Activated CD8-positive, alpha-beta memory T cell treated with anti-CD3 and anti-CD28 coated beads, Interleukin-2, amount 10 ng/mL, durations not matched to agents 7 days and 5 days (primary cell): ENCODE measurements at regions not wholly inside any gene's neighbourhood (a gene's known extent, or its start where the extent isn't known, plus 50 kb on each side); places are given as distances from the start of the nearest gene placed in this dataset.

Source experiments
- ATAC-seq: fragments of 150-1000 bp; cut with Tn5 transposase; one replicate; pipeline ENCODE4 v1.10.0; 2021; ENCODE audit warnings: moderate library complexity
- CTCF ChIA-PET: fragments of 350-600 bp; sonication (Branson Sonifier 250); formaldehyde crosslinking; loops from one replicate; lab custom pipeline; 2021; ENCODE audit warnings: antibody characterized with exemption; lab: Charles Lee
- DNase-seq: peaks from one replicate; pipeline ENCODE4 v3.0.0-alpha.2; 2020
- H3K27ac Mint-ChIP-seq: one replicate; pipeline ENCODE4 v1.8.0; 2021; ENCODE audit warnings: mild to moderate bottlenecking, mixed read lengths
- H3K27me3 Mint-ChIP-seq: one replicate; pipeline ENCODE4 v1.8.0; 2021; ENCODE audit warnings: mixed read lengths
- H3K36me3 Mint-ChIP-seq: one replicate; pipeline ENCODE4 v1.8.0; 2021; ENCODE audit warnings: mild to moderate bottlenecking, mixed read lengths
- H3K4me1 Mint-ChIP-seq: one replicate; pipeline ENCODE4 v1.8.0; 2021; ENCODE audit warnings: mixed read lengths
- H3K4me3 Mint-ChIP-seq: one replicate; pipeline ENCODE4 v1.8.0; 2021; ENCODE audit warnings: mild to moderate bottlenecking, moderate library complexity, mixed read lengths
- H3K9me3 Mint-ChIP-seq: one replicate; pipeline ENCODE4 v1.8.0; 2022; ENCODE audit warnings: low read depth, mixed read lengths

- Mint-ChIP-seq H3K9me3 (no peaks in the 10 kb centered on the region), H3K4me1 (peaks cover 13% of the 10 kb centered on the region), H3K27ac (no peak overlapping the region), H3K27me3 (peaks cover 11% of the 10 kb centered on the region), H3K36me3 (peaks cover 6% of the 10 kb centered on the region), H3K4me3 (no peak overlapping the region)
- CTCF ChIA-PET: no interaction called here
- DNase-seq (no peak), ATAC-seq (no peak)
These were observed 130.7 kb upstream of the KLF7 start for GRCh38 chr2:207296265-207296948.

DNA sequence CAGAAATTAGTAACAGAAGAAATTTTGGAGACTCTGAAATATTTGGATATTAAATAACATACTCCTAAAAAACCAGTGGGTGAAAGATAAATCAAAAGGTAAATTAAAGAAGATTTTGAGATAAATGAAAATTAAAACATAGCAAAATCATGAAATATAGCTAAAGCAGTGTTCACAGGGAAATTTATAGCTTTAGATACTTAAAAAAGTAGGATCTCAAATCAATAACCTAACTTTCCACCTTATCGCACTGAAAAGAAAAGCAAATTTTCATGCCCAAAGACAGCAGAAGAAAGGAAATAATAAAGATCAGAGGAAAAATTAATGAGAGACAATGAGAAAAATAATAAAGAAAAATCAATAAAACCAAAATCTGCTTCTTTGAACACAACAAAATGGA lies 135.1 kb upstream of the KLF7 start:
- H3K27ac Mint-ChIP-seq: no peak overlapping the region
- CTCF ChIA-PET: no interaction called here

DNA sequence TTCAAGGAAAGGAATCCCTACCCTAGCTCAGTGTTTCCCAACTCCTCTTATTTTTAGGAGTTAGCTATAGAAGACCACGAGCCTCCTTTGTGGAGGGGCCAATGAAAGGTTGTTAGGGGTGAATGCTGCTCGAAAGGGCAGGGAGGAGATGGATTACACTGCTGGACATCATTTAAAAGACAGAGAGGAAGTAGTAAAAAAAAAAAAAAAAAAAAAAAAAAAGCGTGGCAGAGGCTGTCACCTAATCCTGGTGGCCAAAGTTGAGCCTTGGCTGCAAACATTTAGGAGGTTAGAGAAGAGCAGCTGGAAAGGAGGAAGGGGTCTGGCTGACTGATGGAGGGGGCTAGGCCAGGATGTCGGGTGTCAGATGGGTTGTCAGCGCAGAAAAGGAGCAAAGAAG lies 139.0 kb upstream of the KLF7 start:
- no peak for DNase-seq
- no peaks in the 10 kb centered on the region for H3K9me3 Mint-ChIP-seq
- H3K27me3 Mint-ChIP-seq: peaks cover 13% of the 10 kb centered on the region
- no peak for ATAC-seq
- H3K4me1 Mint-ChIP-seq: peaks cover 8% of the 10 kb centered on the region
- no peak overlapping the region for H3K27ac Mint-ChIP-seq
- H3K36me3 Mint-ChIP-seq: peaks cover 2% of the 10 kb centered on the region
- CTCF ChIA-PET: interaction anchor here (1.1 kb wide), 1 partner anchor 11 kb away, joined by 3 read pairs; no protein-coding TSS in a partner anchor
- no peak overlapping the region for H3K4me3 Mint-ChIP-seq

More for the DNA sequence above, 135.1 kb upstream of the KLF7 start:
- no peak for ATAC-seq
- Mint-ChIP-seq H3K4me1 (peaks cover 1% of the 10 kb centered on the region), H3K9me3 (no peaks in the 10 kb centered on the region), H3K36me3 (peaks cover 6% of the 10 kb centered on the region), H3K4me3 (no peak overlapping the region), H3K27me3 (peaks cover 19% of the 10 kb centered on the region)
- no peak for DNase-seq

DNA sequence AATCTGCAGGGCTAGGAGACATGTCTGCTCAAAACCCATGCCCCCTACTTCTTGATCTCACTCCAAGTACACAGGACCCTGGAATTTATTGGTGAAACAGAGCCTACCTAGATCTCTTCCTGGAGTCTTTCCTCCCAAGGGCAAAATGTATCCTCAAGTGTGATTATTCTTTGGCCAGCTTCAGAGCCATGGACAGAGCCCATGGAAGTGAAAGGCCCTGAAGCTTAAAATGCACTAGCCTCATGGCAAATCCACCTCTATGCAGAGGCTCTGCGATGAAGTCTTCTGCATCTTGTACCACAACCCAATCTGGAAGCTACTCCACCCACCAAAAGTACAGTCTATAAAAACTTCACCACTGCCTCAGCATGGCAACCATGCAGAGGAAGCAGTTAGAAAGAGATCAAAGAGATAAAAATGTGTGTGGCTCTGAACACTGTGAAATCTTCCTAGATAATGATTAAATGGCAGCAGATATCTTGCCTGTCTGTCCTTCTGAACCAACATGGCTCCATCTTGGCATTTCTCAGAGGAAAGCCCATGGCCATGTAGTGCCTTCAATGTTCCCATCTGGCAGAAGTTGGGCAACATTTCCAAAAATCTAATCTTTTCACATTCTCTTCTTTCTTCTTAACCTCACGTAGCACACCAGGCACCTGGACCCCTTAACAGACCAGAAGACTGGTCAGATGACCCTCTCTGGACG lies 142.9 kb upstream of the KLF7 start:
- Mint-ChIP-seq H3K36me3 (no peaks in the 10 kb centered on the region), H3K9me3 (no peaks in the 10 kb centered on the region), H3K4me1 (peaks cover 17% of the 10 kb centered on the region), H3K27ac (no peak overlapping the region), H3K4me3 (no peak overlapping the region), H3K27me3 (peaks cover 5% of the 10 kb centered on the region)
- DNase-seq (no peak), ATAC-seq (no peak)
- CTCF ChIA-PET: no interaction called here

GRCh38 chr2:207311316-207312005 lies 145.7 kb upstream of the KLF7 start:
- Mint-ChIP-seq H3K27me3 (no peaks in the 10 kb centered on the region), H3K27ac (no peak overlapping the region), H3K4me1 (peaks cover 17% of the 10 kb centered on the region), H3K9me3 (no peaks in the 10 kb centered on the region), H3K36me3 (no peaks in the 10 kb centered on the region), H3K4me3 (no peak overlapping the region)
- peak; percentile 60 for DNase-seq
- peak; percentile 85 for ATAC-seq
- CTCF ChIA-PET: interaction anchor here (1.2 kb wide), 1 partner anchor 19 kb away, joined by 4 read pairs; no protein-coding TSS in a partner anchor

DNA sequence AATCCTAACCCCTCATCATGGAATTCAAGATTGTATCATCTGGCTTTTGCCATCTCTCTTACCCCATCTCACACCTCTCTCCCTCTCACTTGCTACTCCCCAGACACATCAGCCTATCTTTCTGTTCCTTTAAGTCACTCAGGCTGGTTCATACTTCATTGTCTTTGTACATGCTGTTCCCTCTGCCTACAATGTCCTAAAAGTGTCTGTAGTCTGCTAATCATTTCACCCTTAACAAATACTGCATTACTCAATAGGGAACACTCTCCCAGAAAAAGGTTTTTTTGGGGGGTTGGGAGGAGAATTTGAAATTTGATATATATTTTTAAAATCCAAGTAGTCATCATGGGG lies 146.2 kb upstream of the KLF7 start:
- CTCF ChIA-PET: interaction anchor here (0.9 kb wide), 1 partner anchor 54 kb away, joined by 3 read pairs; no protein-coding TSS in a partner anchor
- no peaks in the 10 kb centered on the region for H3K27me3 Mint-ChIP-seq

GRCh38 chr2:207313947-207314346 lies 148.2 kb upstream of the KLF7 start:
- Mint-ChIP-seq H3K4me1 (peaks cover 26% of the 10 kb centered on the region), H3K36me3 (no peaks in the 10 kb centered on the region), H3K9me3 (no peaks in the 10 kb centered on the region), H3K4me3 (no peak overlapping the region), H3K27ac (no peak overlapping the region), H3K27me3 (no peaks in the 10 kb centered on the region)
- DNase-seq (no peak), ATAC-seq (no peak)
- CTCF ChIA-PET: no interaction called here

More for the DNA sequence above, 146.2 kb upstream of the KLF7 start:
- ATAC-seq (no peak), DNase-seq (no peak)
- H3K9me3 Mint-ChIP-seq: no peaks in the 10 kb centered on the region
- peaks cover 18% of the 10 kb centered on the region for H3K4me1 Mint-ChIP-seq
- no peak overlapping the region for H3K27ac Mint-ChIP-seq
- H3K36me3 Mint-ChIP-seq: no peaks in the 10 kb centered on the region
- H3K4me3 Mint-ChIP-seq: no peak overlapping the region

DNA sequence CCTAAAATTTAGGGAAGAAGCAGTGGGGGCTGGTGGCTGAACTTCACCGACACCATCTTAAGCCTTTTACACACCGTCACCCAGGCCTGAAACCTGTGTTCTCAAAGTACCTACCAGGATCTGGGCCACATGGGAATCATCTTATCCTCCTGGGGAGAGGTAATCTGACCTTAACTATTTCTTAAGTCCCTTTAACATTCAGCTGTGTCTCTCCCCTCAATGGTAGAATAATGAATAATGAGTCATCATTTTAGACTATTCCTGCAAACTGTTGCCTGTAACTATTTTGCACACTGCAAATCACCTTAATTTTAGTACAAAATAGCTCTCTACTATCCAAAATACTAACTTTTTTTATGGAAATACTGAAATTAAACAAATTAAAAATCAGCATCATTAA lies 149.4 kb upstream of the KLF7 start:
- H3K27me3 Mint-ChIP-seq: peaks cover under 1% of the 10 kb centered on the region
- ATAC-seq: no peak
- no peaks in the 10 kb centered on the region for H3K36me3 Mint-ChIP-seq
- no peak overlapping the region for H3K27ac Mint-ChIP-seq
- H3K4me3 Mint-ChIP-seq: no peak overlapping the region
- peaks cover 28% of the 10 kb centered on the region for H3K4me1 Mint-ChIP-seq
- CTCF ChIA-PET: no interaction called here
- DNase-seq: no peak
- no peaks in the 10 kb centered on the region for H3K9me3 Mint-ChIP-seq

DNA sequence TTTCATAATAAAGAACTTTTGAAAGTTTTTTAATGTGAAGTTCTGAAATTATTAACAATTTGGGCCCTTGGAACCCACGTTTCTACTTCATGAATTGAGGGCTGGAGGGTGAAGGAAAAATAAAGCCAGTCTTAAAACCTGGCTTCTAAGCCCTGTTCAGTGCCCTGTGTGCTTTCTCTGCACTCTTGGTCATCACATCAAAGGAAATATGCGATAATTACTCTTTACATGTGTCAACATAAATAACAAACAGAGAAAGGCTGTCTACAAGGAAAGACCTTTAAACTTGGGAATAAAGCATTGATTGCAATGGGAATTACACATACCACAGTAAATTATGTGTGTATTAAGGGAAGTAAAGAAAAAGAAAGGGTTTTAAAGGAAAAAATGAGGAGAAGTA lies 150.7 kb upstream of the KLF7 start:
- CTCF ChIA-PET: no interaction called here

DNA sequence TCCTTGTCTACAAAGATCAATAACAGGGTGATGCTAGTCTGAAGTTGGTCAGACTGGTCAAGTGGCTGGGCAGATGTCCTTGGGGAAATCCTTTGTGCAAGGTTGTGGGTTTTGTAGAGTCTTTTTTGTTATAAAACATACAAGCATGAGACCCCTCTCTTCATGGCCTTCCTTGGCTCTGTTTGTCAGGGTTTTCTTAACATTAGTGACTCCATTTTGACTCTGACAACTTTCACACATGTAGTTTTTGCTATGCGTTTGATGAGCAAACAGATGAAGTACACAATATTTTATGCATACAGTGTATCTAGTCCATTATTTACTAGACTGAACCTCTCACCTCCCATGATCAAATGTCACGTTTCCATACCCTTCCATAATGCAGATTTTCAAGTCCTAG lies 151.2 kb upstream of the KLF7 start:
- H3K4me3 Mint-ChIP-seq: no peak overlapping the region
- ATAC-seq: no peak
- no peaks in the 10 kb centered on the region for H3K9me3 Mint-ChIP-seq
- H3K27ac Mint-ChIP-seq: no peak overlapping the region
- CTCF ChIA-PET: no interaction called here
- peaks cover 10% of the 10 kb centered on the region for H3K27me3 Mint-ChIP-seq
- H3K36me3 Mint-ChIP-seq: no peaks in the 10 kb centered on the region
- no peak for DNase-seq
- peaks cover 19% of the 10 kb centered on the region for H3K4me1 Mint-ChIP-seq

More for the DNA sequence above, 150.7 kb upstream of the KLF7 start:
- ATAC-seq (no peak), DNase-seq (no peak)
- Mint-ChIP-seq H3K36me3 (no peaks in the 10 kb centered on the region), H3K4me1 (peaks cover 23% of the 10 kb centered on the region), H3K27me3 (peaks cover 7% of the 10 kb centered on the region), H3K9me3 (no peaks in the 10 kb centered on the region), H3K4me3 (no peak overlapping the region), H3K27ac (no peak overlapping the region)

DNA sequence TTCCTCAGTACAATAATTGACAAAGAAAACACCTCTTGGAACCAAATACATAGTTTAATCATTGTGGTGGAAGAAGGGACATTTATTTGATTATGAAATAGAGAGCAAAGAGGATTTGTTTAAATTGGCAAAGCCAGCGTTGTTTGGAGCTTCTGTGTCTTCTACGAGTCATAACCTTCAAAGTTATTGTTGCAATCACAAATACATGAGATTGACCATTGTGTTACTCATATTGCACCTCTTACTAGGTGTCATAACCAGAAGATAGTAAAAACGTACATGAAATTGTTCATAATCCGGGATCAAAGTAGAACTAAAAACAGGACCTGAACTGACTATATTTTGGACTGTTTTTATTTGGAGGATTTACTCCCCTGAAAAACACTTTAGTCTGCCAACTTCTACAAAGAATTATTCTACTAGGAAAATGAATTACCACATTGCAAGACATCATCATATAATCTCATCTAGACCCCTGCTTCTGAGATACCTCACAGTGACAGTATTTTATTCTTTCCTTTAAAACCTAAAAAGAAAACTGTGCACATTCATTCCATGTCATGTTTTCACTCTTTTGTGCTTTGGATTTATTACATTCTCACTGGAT lies 151.7 kb upstream of the KLF7 start:
- ATAC-seq: peak; percentile 64
- Mint-ChIP-seq H3K27me3 (peaks cover 10% of the 10 kb centered on the region), H3K4me3 (no peak overlapping the region), H3K4me1 (peaks cover 18% of the 10 kb centered on the region), H3K9me3 (no peaks in the 10 kb centered on the region), H3K27ac (peak overlapping the region; percentile 14), H3K36me3 (peaks cover 2% of the 10 kb centered on the region)
- DNase-seq: no peak
- CTCF ChIA-PET: no interaction called here

DNA sequence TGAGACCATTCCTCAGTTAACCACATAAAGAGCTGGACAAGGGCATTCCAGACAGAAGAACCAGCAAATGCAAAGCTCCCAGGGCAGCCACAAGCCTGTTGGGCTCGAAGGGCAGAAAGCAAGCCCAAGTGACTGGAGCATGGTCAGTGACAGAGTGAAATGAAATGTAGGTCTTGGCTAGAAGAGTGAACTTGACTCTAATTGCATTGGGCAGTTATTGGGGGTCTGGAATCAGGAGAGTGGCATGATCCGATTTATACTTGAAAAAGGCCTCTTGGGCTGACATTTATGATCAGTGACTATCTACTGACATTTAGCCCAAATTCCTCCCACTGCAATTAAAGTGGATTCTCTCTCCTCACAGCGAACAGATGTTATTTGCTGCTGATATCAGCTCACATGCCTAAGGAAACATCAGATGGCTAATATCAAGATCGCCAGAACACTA lies 152.5 kb upstream of the KLF7 start:
- Mint-ChIP-seq H3K9me3 (no peaks in the 10 kb centered on the region), H3K4me3 (no peak overlapping the region), H3K27me3 (peaks cover 10% of the 10 kb centered on the region), H3K27ac (no peak overlapping the region), H3K4me1 (peaks cover 18% of the 10 kb centered on the region), H3K36me3 (peaks cover 2% of the 10 kb centered on the region)
- CTCF ChIA-PET: no interaction called here
- DNase-seq (no peak), ATAC-seq (no peak)

DNA sequence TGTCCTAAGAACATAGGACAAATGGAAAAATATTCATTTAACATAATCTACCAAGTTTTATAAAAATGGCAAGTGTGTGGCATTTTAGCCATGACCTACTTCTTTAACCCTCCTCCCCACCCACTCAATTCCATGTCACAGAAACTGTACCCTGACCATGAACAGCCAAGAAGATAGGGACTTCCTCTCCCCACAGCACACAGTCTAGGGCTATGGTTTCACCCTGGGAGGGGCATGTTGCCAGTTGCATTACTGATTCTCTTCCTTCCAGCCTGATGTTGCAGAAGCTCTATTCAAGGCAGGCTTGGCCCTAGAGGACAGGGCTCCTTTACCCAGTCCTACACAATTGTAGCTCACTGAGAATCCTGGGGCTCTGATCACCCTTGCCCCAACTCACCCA lies 153.6 kb upstream of the KLF7 start:
- peaks cover 18% of the 10 kb centered on the region for H3K4me1 Mint-ChIP-seq
- DNase-seq (no peak), ATAC-seq (no peak)
- no peak overlapping the region for H3K4me3 Mint-ChIP-seq
- no peaks in the 10 kb centered on the region for H3K9me3 Mint-ChIP-seq
- H3K27me3 Mint-ChIP-seq: peaks cover 10% of the 10 kb centered on the region
- CTCF ChIA-PET: no interaction called here
- H3K36me3 Mint-ChIP-seq: peaks cover 2% of the 10 kb centered on the region
- H3K27ac Mint-ChIP-seq: no peak overlapping the region
